ENCODE measurements at regions not wholly inside any gene's neighbourhood (a gene's known extent, or its start where the extent isn't known, plus 50 kb on each side); places are given as distances from the start of the nearest gene placed in this dataset.
"Not testable (repeated sequence)": the region's sequence is repeated elsewhere in the genome, so short reads cannot be mapped to it uniquely, and the experiment has no call there.

- not testable (repeated sequence) for DNase-seq (ENCODE audit: extremely low read depth in 1 of 11, low read depth in 9 of 11, low spot score in 4 of 11)
Measured at GRCh38 chr1:118440-118839, 333.0 kb downstream of the OR4F29 start.

- not testable (repeated sequence) for DNase-seq (ENCODE audit: extremely low read depth in 1 of 11, low read depth in 9 of 11, low spot score in 4 of 11)
Measured at GRCh38 chr1:115534-115933, 335.9 kb downstream of the OR4F29 start.

- not testable (repeated sequence) for DNase-seq (ENCODE audit: extremely low read depth in 1 of 11, low read depth in 9 of 11, low spot score in 4 of 11)
Measured at GRCh38 chr1:104776-105175, 346.7 kb downstream of the OR4F29 start.

GRCh38 chr1:99481-99880, 352.0 kb downstream of the OR4F29 start:
- not testable (repeated sequence) for DNase-seq (ENCODE audit: extremely low read depth in 1 of 11, low read depth in 9 of 11, low spot score in 4 of 11)

GRCh38 chr1:98811-99210, 352.7 kb downstream of the OR4F29 start:
- DNase-seq (ENCODE audit: extremely low read depth in 1 of 11, low read depth in 9 of 11, low spot score in 4 of 11) = not testable (repeated sequence)

- DNase-seq (ENCODE audit: extremely low read depth in 1 of 11, low read depth in 9 of 11, low spot score in 4 of 11) = not testable (repeated sequence)
Measured at GRCh38 chr1:91279-91678, 360.2 kb downstream of the OR4F29 start.

- not testable (repeated sequence) for DNase-seq (ENCODE audit: extremely low read depth in 1 of 11, low read depth in 9 of 11, low spot score in 4 of 11)
Measured at GRCh38 chr1:88110-88509, 363.4 kb downstream of the OR4F29 start.

GRCh38 chr1:79152-79551, 372.3 kb downstream of the OR4F29 start:
- not testable (repeated sequence) for DNase-seq (ENCODE audit: extremely low read depth in 1 of 11, low read depth in 9 of 11, low spot score in 4 of 11)

GRCh38 chr1:65119-65518, 386.4 kb downstream of the OR4F29 start, which contains the start of gene OR4F5:
OR4F5 (plus strand) TSS chr1:65419.
- DNase-seq (ENCODE audit: extremely low read depth in 1 of 11, low read depth in 9 of 11, low spot score in 4 of 11) = not testable (repeated sequence)

GRCh38 chr1:56014-56531, 395.4 kb downstream of the OR4F29 start:
- not testable (repeated sequence) for DNase-seq (ENCODE audit: extremely low read depth in 1 of 11, low read depth in 9 of 11, low spot score in 4 of 11)

GRCh38 chr1:53182-53581, 398.3 kb downstream of the OR4F29 start:
- DNase-seq (ENCODE audit: extremely low read depth in 1 of 11, low read depth in 9 of 11, low spot score in 4 of 11) = not testable (repeated sequence)

- not testable (repeated sequence) for DNase-seq (ENCODE audit: extremely low read depth in 1 of 11, low read depth in 9 of 11, low spot score in 4 of 11)
Measured at GRCh38 chr1:41965-42466, 409.5 kb downstream of the OR4F29 start.

- DNase-seq (ENCODE audit: extremely low read depth in 1 of 11, low read depth in 9 of 11, low spot score in 4 of 11) = not testable (repeated sequence)
Measured at GRCh38 chr1:41197-41596, 410.3 kb downstream of the OR4F29 start.

- not testable (repeated sequence) for DNase-seq (ENCODE audit: extremely low read depth in 1 of 11, low read depth in 9 of 11, low spot score in 4 of 11)
Measured at GRCh38 chr1:29183-29582, 422.3 kb downstream of the OR4F29 start.

GRCh38 chr1:17298-17697, 434.2 kb downstream of the OR4F29 start:
- not testable (repeated sequence) for DNase-seq (ENCODE audit: extremely low read depth in 1 of 11, low read depth in 9 of 11, low spot score in 4 of 11)

GRCh38 chr1:16025-16424, 435.5 kb downstream of the OR4F29 start:
- DNase-seq (ENCODE audit: extremely low read depth in 1 of 11, low read depth in 9 of 11, low spot score in 4 of 11) = not testable (repeated sequence)

GRCh38 chr1:9941-10717, 441.3 kb downstream of the OR4F29 start:
- DNase-seq (ENCODE audit: extremely low read depth in 1 of 11, low read depth in 9 of 11, low spot score in 4 of 11) = not testable (repeated sequence)

All from renal cortex interstitium (tissue), 11 donors.